ENCODE measurements at regions not wholly inside any gene's neighbourhood (a gene's known extent, or its start where the extent isn't known, plus 50 kb on each side); places are given as distances from the start of the nearest gene placed in this dataset.
A peak's percentile ranks its signal among the peaks of the same experiment; 100 is the strongest.

DNA sequence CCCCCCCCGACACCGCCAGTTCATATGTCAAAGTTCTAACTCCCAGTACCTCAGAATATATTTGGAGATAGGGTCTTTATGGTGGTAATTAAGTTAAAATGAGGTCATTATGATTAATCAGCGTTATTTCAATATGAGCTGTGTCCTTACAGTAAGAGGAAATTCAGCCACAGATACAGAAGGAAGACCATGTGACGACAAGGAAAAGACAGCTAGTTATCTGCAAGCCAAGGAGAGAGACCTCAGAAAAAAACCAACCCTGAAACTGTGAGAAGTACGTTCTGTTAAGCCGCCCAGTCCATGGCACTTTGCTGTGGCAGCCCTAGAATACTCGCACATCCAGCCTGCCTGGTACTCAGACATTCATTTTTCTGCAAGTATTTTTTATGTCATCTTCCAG is 62.3 kb upstream of the ARL8B start:
- H2BK20ac ChIP-seq (ENCODE audit: low read depth, low read length): no peak overlapping the region
- H2BK15ac ChIP-seq (ENCODE audit: low read depth, low read length): no peak overlapping the region
- ChIA-PET POLR2A (ENCODE audit: unreplicated experiment) (no interaction called here), CTCF (interaction anchor here (1.2 kb wide), 1 partner anchor 348 kb away, joined by 3 read pairs; no protein-coding TSS in a partner anchor)
- intact Hi-C loops (cut with micrococcal nuclease): loop anchor here (10.0 kb wide), 1 partner anchor 705 kb away; no protein-coding TSS in a partner anchor
- no peak overlapping the region for H2BK5ac ChIP-seq (ENCODE audit: low read depth, low read length, poor library complexity, severe bottlenecking)
- H3K9me1 ChIP-seq (ENCODE audit: insufficient read depth, low read length): no peaks in the 10 kb centered on the region
- no peak overlapping the region for H4K8ac ChIP-seq (ENCODE audit: low read depth in 2 of 2, low read length in 2 of 2)
- no peak overlapping the region for H3K4ac ChIP-seq (ENCODE audit: low read depth, low read length)
- in situ Hi-C loops (cut with MboI; ENCODE audit: low sequenced_read_pairs): loop anchor here (5.0 to 25.0 kb wide), 2 partner anchors 407 to 747 kb away; partner anchors contain the start of gene SETMAR
- dilution Hi-C loops (cut with HindIII; ENCODE audit: low sequenced_read_pairs, unreplicated experiment): no loop called here
- no peaks in the 10 kb centered on the region for H4K20me1 ChIP-seq (ENCODE audit: insufficient read depth, low read length)
- H3K4me2 ChIP-seq (ENCODE audit: low read depth, low read length): no peak overlapping the region
- H2AK9ac ChIP-seq (replicated peaks; ENCODE audit: low read depth, low read length, poor library complexity): no peak overlapping the region
- TF ChIP-seq MAZ (IDR thresholded peaks at IDR 0.05; ENCODE audit: borderline replicate concordance, low read depth, low read length) (no peak), MXI1 (IDR thresholded peaks at IDR 0.05; ENCODE audit: borderline replicate concordance, low read depth, low read length) (no peak), MAFK (IDR thresholded peaks at IDR 0.05; ENCODE audit: low read depth, low read length) (peak; percentile 57), NFE2L2 (IDR thresholded peaks at IDR 0.05; ENCODE audit: low read depth, low read length) (no peak), BHLHE40 (IDR thresholded peaks at IDR 0.05; ENCODE audit: low read depth, low read length) (no peak)
- H2AK5ac ChIP-seq (ENCODE audit: low read depth, low read length): no peak overlapping the region
- H3K56ac ChIP-seq (ENCODE audit: extremely low read depth, insufficient read depth, low read length): no peak overlapping the region
- H3K27me3 ChIP-seq (ENCODE audit: control insufficient read depth, insufficient read depth, low read length): peaks cover 6% of the 10 kb centered on the region; the same call in 1 of the 2 replicates
- no peaks in the 10 kb centered on the region for H3K4me1 ChIP-seq (ENCODE audit: control insufficient read depth, insufficient read depth, low read length)
- no peak overlapping the region for H3K23ac ChIP-seq (ENCODE audit: low read depth, low read length)
- WGBS, 2 experiments (ENCODE audit: extremely low coverage in 2 of 2, insufficient read length in 1 of 2): 60% methylated on average over 2 of the region's 7 CpGs; no CpG with 5 or more reads in 1 of the 2 experiments
- no TSS peak for BruUV-seq (replicated peaks)
- no peak overlapping the region for H4K5ac ChIP-seq (ENCODE audit: low read depth, low read length)
- H3K79me1 ChIP-seq (ENCODE audit: low read depth in 1 of 2, low read length in 2 of 2): no peaks in the 10 kb centered on the region
- ATAC-seq (ENCODE audit: low read depth) (no peak), DNase-seq (no peak)
- no peak overlapping the region for H3K18ac ChIP-seq (ENCODE audit: low read depth, low read length)
- H4K91ac ChIP-seq (ENCODE audit: insufficient read depth, low read depth, low read length): no peak overlapping the region
- H3K27ac ChIP-seq (ENCODE audit: insufficient read depth, low read length): no peak overlapping the region
- no peaks in the 10 kb centered on the region for H3K9me3 ChIP-seq (ENCODE audit: control insufficient read depth, insufficient read depth, low read length)
- H3K4me3 ChIP-seq (ENCODE audit: insufficient read depth, low read depth, low read length): no peak overlapping the region
- H2AFZ ChIP-seq (replicated peaks; ENCODE audit: low read length, poor library complexity): no peak overlapping the region
- no peak overlapping the region for H3K9ac ChIP-seq (ENCODE audit: low read depth, low read length)
- no peaks in the 10 kb centered on the region for H3K36me3 ChIP-seq (ENCODE audit: control insufficient read depth, insufficient read depth, low read length)
- no peak overlapping the region for H2BK120ac ChIP-seq (ENCODE audit: low read depth, low read length)
- H3K14ac ChIP-seq (replicated peaks; ENCODE audit: low read depth, low read length): no peak overlapping the region
